PC-3 (cell line): ENCODE measurements at regions not wholly inside any gene's neighbourhood (a gene's known extent, or its start where the extent isn't known, plus 50 kb on each side); places are given as distances from the start of the nearest gene placed in this dataset.

Experiments
- ATAC-seq: fragments of 200-7000 bp; cut with Tn5 transposase; 2 replicates; pipeline ENCODE4 v1.9.1; 2020; ENCODE audit warnings: mild to moderate bottlenecking, moderate library complexity
- BruUV-seq: library from RNA; stranded (reverse); fragments of 400-500 nt; replicated peaks from 2 replicates; lab custom pipeline; 2021; lab: Mats Ljungman, UMichigan
- CTCF ChIA-PET: fragments of 300-600 bp; sonication (Branson Sonifier 250); formaldehyde crosslinking; loops from one replicate; lab custom pipeline; 2022; ENCODE audit warnings: antibody characterized with exemption; lab: Charles Lee
- POLR2A ChIA-PET: fragments of 300-600 bp; sonication (Branson Sonifier 250); formaldehyde crosslinking; loops from one replicate; lab custom pipeline; 2022; ENCODE audit warnings: antibody characterized with exemption; ENCODE audit not compliant: unreplicated experiment; lab: Charles Lee
- DNase-seq: peaks from one replicate; pipeline ENCODE4 v3.0.0-alpha.2; 2015
- H2AFZ ChIP-seq: fragments of 300-600 bp; sonication (generic); 2 replicates; pipeline ENCODE4 v1.6.0; 2016; ENCODE audit warnings: antibody characterized with exemption, low read length
- H3F3A ChIP-seq: fragments of 300-600 bp; sonication (generic); one replicate; pipeline ENCODE4 v1.6.0; 2017; ENCODE audit warnings: antibody characterized with exemption, low read length, control low read depth, mild to moderate bottlenecking; ENCODE audit not compliant: unreplicated experiment
- H3K27ac ChIP-seq: fragments of 300-600 bp; sonication (generic); 2 replicates; pipeline ENCODE4 v1.5.1; 2016; ENCODE audit warnings: mild to moderate bottlenecking, low read length
- H3K27me3 ChIP-seq: fragments of 300-600 bp; sonication (generic); 2 replicates; pipeline ENCODE4 v1.6.1; 2016; ENCODE audit warnings: low read length, mixed read lengths
- H3K36me3 ChIP-seq: fragments of 300-600 bp; sonication (generic); 2 replicates; pipeline ENCODE4 v1.6.1; 2016; ENCODE audit warnings: low read depth, mixed run types, low read length, mixed read lengths
- H3K4me1 ChIP-seq: fragments of 300-600 bp; sonication (generic); 2 replicates; pipeline ENCODE4 v1.5.1; 2016; ENCODE audit warnings: low read length; ENCODE audit not compliant: insufficient read depth
- H3K4me2 ChIP-seq: fragments of 300-600 bp; sonication (generic); 2 replicates; pipeline ENCODE4 v1.6.0; 2016; ENCODE audit warnings: low read length
- H3K4me3 ChIP-seq: fragments of 300-600 bp; sonication (generic); 2 replicates; pipeline ENCODE4 v1.5.1; 2016; ENCODE audit warnings: mild to moderate bottlenecking, low read length, mixed read lengths
- H3K79me2 ChIP-seq: fragments of 300-600 bp; sonication (generic); 2 replicates; pipeline ENCODE4 v1.6.1; 2017; ENCODE audit warnings: low read length, mixed read lengths
- H3K9ac ChIP-seq: fragments of 300-600 bp; sonication (generic); 2 replicates; pipeline ENCODE4 v1.6.0; 2016; ENCODE audit warnings: mild to moderate bottlenecking, low read length
- H3K9me2 ChIP-seq: fragments of 300-600 bp; sonication (generic); replicated peaks from 2 replicates; pipeline ENCODE4 v1.6.1; 2016; ENCODE audit warnings: mixed run types, low read length, mixed read lengths
- H3K9me3 ChIP-seq: fragments of 300-600 bp; sonication (generic); 2 replicates; pipeline ENCODE4 v1.6.1; 2016; ENCODE audit warnings: low read length, mixed read lengths
- H4K20me1 ChIP-seq: fragments of 300-600 bp; sonication (generic); 2 replicates; pipeline ENCODE4 v1.6.1; 2016; ENCODE audit warnings: low read length, mixed read lengths
- CTCF ChIP-seq: fragments of 300-600 bp; sonication (generic); conservative IDR thresholded peaks from 2 replicates; pipeline ENCODE4 v1.5.1; 2017; ENCODE audit warnings: antibody characterized with exemption, low read depth, mild to moderate bottlenecking, low read length
- EZH2 ChIP-seq: fragments of 300-600 bp; sonication (generic); IDR thresholded peaks from one replicate; pipeline ENCODE4 v1.6.1; 2017; ENCODE audit warnings: antibody characterized with exemption, mild to moderate bottlenecking, low read length; ENCODE audit not compliant: unreplicated experiment
- EZH2phosphoT487 ChIP-seq: fragments of 300-600 bp; sonication (generic); IDR thresholded peaks from 2 replicates; pipeline ENCODE4 v1.6.1; 2018; ENCODE audit warnings: mild to moderate bottlenecking, antibody characterized with exemption, low read length, borderline replicate concordance
- intact Hi-C: fragments of 100-400 bp; cut with micrococcal nuclease; formaldehyde crosslinking; loops from 2 replicates; pipeline ENCODE4 v1.9.0; 2023

GRCh38 chr3:8327739-8328138, 173.9 kb upstream of the LMCD1 start:
- Histone ChIP-seq H3K4me2 (no peak overlapping the region), H4K20me1 (no peaks in the 10 kb centered on the region), H3K79me2 (no peaks in the 10 kb centered on the region), H3K9ac (no peak overlapping the region), H3F3A (no peaks in the 10 kb centered on the region), H3K9me2 (no peaks in the 10 kb centered on the region), H3K36me3 (no peaks in the 10 kb centered on the region), H3K9me3 (no peaks in the 10 kb centered on the region), H3K4me1 (no peaks in the 10 kb centered on the region), H3K4me3 (no peak overlapping the region), H2AFZ (no peak overlapping the region), H3K27me3 (peaks cover 14% of the 10 kb centered on the region; the same call in 1 of the 2 replicates), H3K27ac (no peak overlapping the region)
- ATAC-seq (no peak), DNase-seq (no peak)
- no TSS peak for BruUV-seq
- TF ChIP-seq CTCF (no peak), EZH2 (no peak), EZH2phosphoT487 (no peak)
- ChIA-PET CTCF (no interaction called here), POLR2A (no interaction called here)
- intact Hi-C loops, result loop anchor here (10.0 kb wide), 1 partner anchor 297 kb away; no protein-coding TSS in a partner anchor

- Histone ChIP-seq H4K20me1 (no peaks in the 10 kb centered on the region), H3F3A (no peaks in the 10 kb centered on the region), H3K79me2 (no peaks in the 10 kb centered on the region), H3K27me3 (peaks cover 14% of the 10 kb centered on the region; the same call in 1 of the 2 replicates), H3K27ac (no peak overlapping the region), H3K4me3 (no peak overlapping the region), H3K9ac (no peak overlapping the region), H3K4me2 (no peak overlapping the region), H3K9me2 (no peaks in the 10 kb centered on the region), H2AFZ (no peak overlapping the region), H3K9me3 (no peaks in the 10 kb centered on the region), H3K36me3 (no peaks in the 10 kb centered on the region), H3K4me1 (no peaks in the 10 kb centered on the region)
- ATAC-seq (no peak), DNase-seq (no peak)
- ChIA-PET CTCF (no interaction called here), POLR2A (no interaction called here)
- no peak for TF ChIP-seq EZH2phosphoT487
- TF ChIP-seq CTCF, result no peak
- TF ChIP-seq EZH2, result no peak
- intact Hi-C loops, result loop anchor here (10.0 kb wide), 1 partner anchor 296 kb away; no protein-coding TSS in a partner anchor
- no TSS peak for BruUV-seq
These were observed 172.7 kb upstream of the LMCD1 start for GRCh38 chr3:8328967-8329366.

GRCh38 chr3:8329598-8329997, 172.0 kb upstream of the LMCD1 start:
- Histone ChIP-seq H3K9ac (no peak overlapping the region), H2AFZ (no peak overlapping the region), H3F3A (no peaks in the 10 kb centered on the region), H3K4me3 (no peak overlapping the region), H3K4me1 (no peaks in the 10 kb centered on the region), H3K9me2 (no peaks in the 10 kb centered on the region), H3K79me2 (no peaks in the 10 kb centered on the region), H3K27ac (no peak overlapping the region), H3K27me3 (peaks cover 14% of the 10 kb centered on the region; the same call in 1 of the 2 replicates), H3K4me2 (no peak overlapping the region), H3K36me3 (no peaks in the 10 kb centered on the region), H3K9me3 (no peaks in the 10 kb centered on the region), H4K20me1 (no peaks in the 10 kb centered on the region)
- no TSS peak for BruUV-seq
- intact Hi-C loops, result loop anchor here (10.0 kb wide), 1 partner anchor 295 kb away; no protein-coding TSS in a partner anchor
- no peak for ATAC-seq
- DNase-seq, result no peak
- ChIA-PET POLR2A (no interaction called here), CTCF (no interaction called here)
- TF ChIP-seq CTCF (no peak), EZH2 (no peak), EZH2phosphoT487 (no peak)
